ENCODE measurements at regions not wholly inside any gene's neighbourhood (a gene's known extent, or its start where the extent isn't known, plus 50 kb on each side); places are given as distances from the start of the nearest gene placed in this dataset.
"Not testable (repeated sequence)": the region's sequence is repeated elsewhere in the genome, so short reads cannot be mapped to it uniquely, and the experiment has no call there.

GRCh38 chr12:31807773-31808097 lies 78.9 kb upstream of the AMN1 start (continued):
- TF ChIP-seq EP300 (IDR thresholded peaks at IDR 0.05; ENCODE audit: borderline replicate concordance in 1 of 2, low read depth in 2 of 2, low read length in 2 of 2) (no peak), ZNF274 (IDR thresholded peaks at IDR 0.05; ENCODE audit: borderline replicate concordance, extremely low read depth, low read length) (no peak), YY1 (IDR thresholded peaks at IDR 0.05; ENCODE audit: low read depth, low read length) (no peak), BCL11A (IDR thresholded peaks at IDR 0.05; ENCODE audit: low read depth in 2 of 2, low read length in 2 of 2) (no peak), SP4 (IDR thresholded peaks at IDR 0.05; ENCODE audit: low read length) (no peak), KDM5A (IDR thresholded peaks at IDR 0.05; ENCODE audit: low read length) (no peak)

DNA sequence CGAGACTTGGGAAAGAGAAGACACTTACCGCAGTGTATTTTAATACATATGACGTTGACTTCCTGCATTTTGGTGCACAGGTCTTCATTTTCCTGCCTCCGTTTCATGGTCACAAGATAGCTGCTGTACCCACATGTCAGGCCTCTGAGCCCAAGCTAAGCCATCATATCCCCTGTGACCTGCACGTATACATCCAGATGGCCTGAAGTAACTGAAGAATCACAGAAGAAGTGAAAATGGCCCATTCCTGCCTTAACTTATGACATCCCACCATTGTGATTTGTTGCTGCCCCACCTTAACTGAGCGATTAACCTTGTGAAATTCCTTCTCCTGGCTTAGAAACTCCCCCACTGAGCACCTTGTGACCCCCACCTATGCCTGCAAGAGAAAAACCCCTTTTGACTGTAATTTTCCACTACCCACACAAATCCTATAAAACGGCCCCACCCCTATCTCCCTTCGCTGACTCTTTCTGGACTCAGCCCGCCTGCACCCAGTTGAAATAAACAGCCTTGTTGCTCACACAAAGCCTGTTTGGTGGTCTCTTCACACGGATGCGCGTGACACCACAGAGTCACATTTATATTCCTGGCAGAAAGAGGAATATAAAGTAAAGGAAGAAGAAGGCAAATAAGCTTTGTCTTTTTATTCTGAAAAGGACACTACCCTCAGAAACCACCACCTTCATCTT lies 78.4 kb upstream of the AMN1 start:
- H2BK120ac ChIP-seq (replicated peaks; ENCODE audit: low read depth, low read length); H3K14ac ChIP-seq (ENCODE audit: insufficient read length); H2BK15ac ChIP-seq (ENCODE audit: low read length); FAIRE-seq; H3K79me1 ChIP-seq (ENCODE audit: low read depth, low read length); H3K23me2 ChIP-seq (ENCODE audit: low read depth, low read length); H4K91ac ChIP-seq (replicated peaks; ENCODE audit: insufficient read length, low read length); DNase-seq (ENCODE audit: low read depth in 1 of 2, low spot score in 2 of 2); H3K4ac ChIP-seq (replicated peaks; ENCODE audit: insufficient read length, low read depth, low read length); H3K23ac ChIP-seq (ENCODE audit: insufficient read length); H3K4me3 ChIP-seq (ENCODE audit: extremely low read depth in 1 of 4, insufficient read depth in 2 of 4, low read depth in 3 of 4, low read length in 4 of 4); H2BK12ac ChIP-seq (ENCODE audit: low read depth, low read length); H3K79me2 ChIP-seq (ENCODE audit: control insufficient read depth in 1 of 2, insufficient read depth in 2 of 2, low read length in 2 of 2); H4K8ac ChIP-seq (ENCODE audit: extremely low read depth, insufficient read depth, low read length); H3K27me3 ChIP-seq (replicated peaks in 1 of 4; ENCODE audit: control insufficient read depth in 3 of 4, extremely low read depth in 1 of 4, insufficient read depth in 3 of 4, low read length in 3 of 4); H3K18ac ChIP-seq (ENCODE audit: extremely low read depth, low read length); H2AFZ ChIP-seq (ENCODE audit: low read length); H3K56ac ChIP-seq (replicated peaks; ENCODE audit: insufficient read length, low read depth, low read length); H4K5ac ChIP-seq (ENCODE audit: insufficient read length, low read depth, low read length); H3K9ac ChIP-seq (replicated peaks in 1 of 4; ENCODE audit: extremely low read depth in 1 of 4, low read depth in 3 of 4, low read length in 3 of 4); POLR2A ChIA-PET (ENCODE audit: partially characterized antibody); H3K4me1 ChIP-seq (replicated peaks in 1 of 4; ENCODE audit: control insufficient read depth in 3 of 4, insufficient read depth in 4 of 4, low read length in 3 of 4); H3K36me3 ChIP-seq (ENCODE audit: control insufficient read depth in 2 of 4, insufficient read depth in 4 of 4, low read length in 3 of 4); H2BK5ac ChIP-seq (ENCODE audit: low read depth, low read length); H3K4me2 ChIP-seq (ENCODE audit: insufficient read depth in 1 of 2, low read depth in 2 of 2, low read length in 2 of 2); H3K27ac ChIP-seq (ENCODE audit: low read depth, low read length); H4K20me1 ChIP-seq (replicated peaks in 1 of 2; ENCODE audit: control insufficient read depth in 1 of 2, insufficient read depth in 2 of 2, low read length in 2 of 2); H2BK20ac ChIP-seq (ENCODE audit: low read length); H3K9me3 ChIP-seq (ENCODE audit: insufficient read depth in 2 of 2, low read depth in 1 of 2, low read length in 1 of 2); H2AK5ac ChIP-seq (ENCODE audit: low read depth, low read length): not testable (repeated sequence)
- 89% methylated on average over 12 of the region's 12 CpGs; no CpG with 5 or more reads in 1 of the 2 experiments for WGBS, 2 experiments (ENCODE audit: extremely low coverage in 1 of 2, insufficient coverage in 1 of 2, insufficient read length in 1 of 2, insufficient replicate concordance in 2 of 2, low coverage in 1 of 2, low lambda C conversion rate in 2 of 2, missing lambda C conversion rate in 1 of 2)
- CTCF ChIA-PET (ENCODE audit: partially characterized antibody), result interaction anchor here (0.7 to 1.4 kb wide), 2 partner anchors 19 to 484 kb away, joined by 3 read pairs; no protein-coding TSS in a partner anchor

Measured in H1 (cell line).